Karpas-422 (cell line): ENCODE measurements at regions not wholly inside any gene's neighbourhood (a gene's known extent, or its start where the extent isn't known, plus 50 kb on each side); places are given as distances from the start of the nearest gene placed in this dataset.

Experiments
- DNase-seq: peaks from one replicate; pipeline ENCODE4 v3.0.0-alpha.2; 2015
- H2AFZ ChIP-seq: fragments of 200-600 bp; sonication (generic); 2 replicates; pipeline ENCODE4 v1.6.1; 2014; ENCODE audit warnings: antibody characterized with exemption, low read length, mixed read lengths
- H3K27ac ChIP-seq: fragments of 200-600 bp; sonication (generic); 2 replicates; pipeline ENCODE4 v1.5.1; 2014; ENCODE audit warnings: mild to moderate bottlenecking, low read length, moderate library complexity
- H3K27me3 ChIP-seq: fragments of 200-600 bp; sonication (generic); 2 replicates; pipeline ENCODE4 v1.6.1; 2014; ENCODE audit warnings: low read length, mixed read lengths
- H3K36me3 ChIP-seq: fragments of 200-600 bp; sonication (generic); 2 replicates; pipeline ENCODE4 v1.6.1; 2014; ENCODE audit warnings: low read length, mixed read lengths; ENCODE audit not compliant: insufficient read depth
- H3K4me1 ChIP-seq: fragments of 200-600 bp; sonication (generic); 2 replicates; pipeline ENCODE4 v1.6.1; 2014; ENCODE audit warnings: mild to moderate bottlenecking, low read length, mixed read lengths
- H3K4me2 ChIP-seq: fragments of 200-600 bp; sonication (generic); 2 replicates; pipeline ENCODE4 v1.6.1; 2014; ENCODE audit warnings: low read length, low read depth, mild to moderate bottlenecking; ENCODE audit not compliant: poor library complexity, severe bottlenecking
- H3K4me3 ChIP-seq: fragments of 200-600 bp; sonication (generic); 2 replicates; pipeline ENCODE4 v1.5.1; 2014; ENCODE audit warnings: mild to moderate bottlenecking, antibody characterized with exemption, low read length, mixed read lengths
- H3K79me2 ChIP-seq: fragments of 200-600 bp; sonication (generic); 2 replicates; pipeline ENCODE4 v1.6.1; 2014; ENCODE audit warnings: mild to moderate bottlenecking, low read length, mixed read lengths
- H3K9ac ChIP-seq: fragments of 200-600 bp; sonication (generic); 2 replicates; pipeline ENCODE4 v1.6.0; 2014; ENCODE audit warnings: low read length
- H3K9me2 ChIP-seq: fragments of 200-600 bp; sonication (generic), shearing (Covaris generic); replicated peaks from 2 replicates; pipeline ENCODE4 v1.6.0; 2014; ENCODE audit warnings: mild to moderate bottlenecking, low read length, moderate library complexity; ENCODE audit not compliant: insufficient read depth
- H3K9me3 ChIP-seq: fragments of 300-700, 200-600 bp; sonication (generic); 2 replicates; pipeline ENCODE4 v1.6.1; 2014; ENCODE audit warnings: low read length, mixed read lengths
- H4K20me1 ChIP-seq: fragments of 200-600 bp; sonication (generic); 2 replicates; pipeline ENCODE4 v1.6.1; 2014; ENCODE audit warnings: mild to moderate bottlenecking, antibody characterized with exemption, low read length, low read depth; ENCODE audit not compliant: insufficient read depth

GRCh38 chr3:10602769-10603768 lies 97.7 kb upstream of the ATP2B2 start:
- Histone ChIP-seq H3K27ac (peak overlapping the region; percentile 98), H3K9ac (peak overlapping the region; percentile 68), H3K4me2 (peak overlapping the region; percentile 81), H3K9me2 (no peaks in the 10 kb centered on the region), H2AFZ (no peak overlapping the region), H3K27me3 (no peaks in the 10 kb centered on the region; the same call in 1 of the 2 replicates), H3K79me2 (no peaks in the 10 kb centered on the region), H3K9me3 (no peaks in the 10 kb centered on the region), H3K4me1 (peaks cover 63% of the 10 kb centered on the region), H3K4me3 (peak overlapping the region; percentile 57), H3K36me3 (no peaks in the 10 kb centered on the region), H4K20me1 (no peaks in the 10 kb centered on the region)
- peak; percentile 95 for DNase-seq

- DNase-seq: no peak
- H3K36me3 ChIP-seq: no peaks in the 10 kb centered on the region
- H3K27me3 ChIP-seq: no peaks in the 10 kb centered on the region; the same call in 1 of the 2 replicates
- no peak overlapping the region for H3K4me2 ChIP-seq
- H3K4me1 ChIP-seq: peaks cover 13% of the 10 kb centered on the region
- H3K4me3 ChIP-seq: no peak overlapping the region
- no peaks in the 10 kb centered on the region for H3K79me2 ChIP-seq
- H3K9me3 ChIP-seq: peaks cover 10% of the 10 kb centered on the region; the same call in 1 of the 2 replicates
- no peak overlapping the region for H3K9ac ChIP-seq
- H4K20me1 ChIP-seq: no peaks in the 10 kb centered on the region
- no peak overlapping the region for H3K27ac ChIP-seq
- no peaks in the 10 kb centered on the region for H3K9me2 ChIP-seq
- no peak overlapping the region for H2AFZ ChIP-seq
Measured at GRCh38 chr3:10609134-10609533, 103.7 kb upstream of the ATP2B2 start.

GRCh38 chr3:10614168-10614567 lies 108.8 kb upstream of the ATP2B2 start:
- no peaks in the 10 kb centered on the region for H4K20me1 ChIP-seq
- no peaks in the 10 kb centered on the region for H3K9me2 ChIP-seq
- DNase-seq: no peak
- H3K9ac ChIP-seq: no peak overlapping the region
- H3K36me3 ChIP-seq: no peaks in the 10 kb centered on the region
- no peaks in the 10 kb centered on the region; the same call in 1 of the 2 replicates for H3K27me3 ChIP-seq
- no peak overlapping the region for H2AFZ ChIP-seq
- H3K4me2 ChIP-seq: no peak overlapping the region
- H3K9me3 ChIP-seq: peaks cover 10% of the 10 kb centered on the region; the same call in 1 of the 2 replicates
- no peaks in the 10 kb centered on the region for H3K79me2 ChIP-seq
- H3K4me1 ChIP-seq: peaks cover 18% of the 10 kb centered on the region
- H3K4me3 ChIP-seq: no peak overlapping the region
- no peak overlapping the region for H3K27ac ChIP-seq

GRCh38 chr3:10615715-10616114 lies 110.3 kb upstream of the ATP2B2 start:
- Histone ChIP-seq H2AFZ (no peak overlapping the region), H3K4me3 (no peak overlapping the region), H3K9me3 (peaks cover 10% of the 10 kb centered on the region; the same call in 1 of the 2 replicates), H3K27ac (no peak overlapping the region), H3K9me2 (no peaks in the 10 kb centered on the region), H3K36me3 (no peaks in the 10 kb centered on the region), H3K79me2 (no peaks in the 10 kb centered on the region), H3K4me1 (peaks cover 33% of the 10 kb centered on the region), H4K20me1 (no peaks in the 10 kb centered on the region), H3K4me2 (no peak overlapping the region), H3K9ac (no peak overlapping the region), H3K27me3 (no peaks in the 10 kb centered on the region; the same call in 1 of the 2 replicates)
- no peak for DNase-seq

- H3K9ac ChIP-seq: no peak overlapping the region
- DNase-seq: no peak
- no peak overlapping the region for H3K4me3 ChIP-seq
- H3K27ac ChIP-seq: no peak overlapping the region
- no peaks in the 10 kb centered on the region for H3K79me2 ChIP-seq
- H3K4me2 ChIP-seq: no peak overlapping the region
- no peaks in the 10 kb centered on the region; the same call in 1 of the 2 replicates for H3K27me3 ChIP-seq
- H3K36me3 ChIP-seq: no peaks in the 10 kb centered on the region
- no peak overlapping the region for H2AFZ ChIP-seq
- no peaks in the 10 kb centered on the region for H3K9me2 ChIP-seq
- peaks cover 10% of the 10 kb centered on the region; the same call in 1 of the 2 replicates for H3K9me3 ChIP-seq
- H4K20me1 ChIP-seq: no peaks in the 10 kb centered on the region
- peaks cover 35% of the 10 kb centered on the region for H3K4me1 ChIP-seq
Measured at GRCh38 chr3:10616321-10616720, 110.9 kb upstream of the ATP2B2 start.

- H3K79me2 ChIP-seq: no peaks in the 10 kb centered on the region
Measured at GRCh38 chr3:10619989-10620832, 114.8 kb upstream of the ATP2B2 start.

GRCh38 chr3:10620833-10621082 lies 115.4 kb upstream of the ATP2B2 start:
- H3K36me3 ChIP-seq: no peaks in the 10 kb centered on the region
- no peak overlapping the region for H3K9ac ChIP-seq
- H4K20me1 ChIP-seq: no peaks in the 10 kb centered on the region
- no peak overlapping the region for H2AFZ ChIP-seq
- no peaks in the 10 kb centered on the region for H3K9me3 ChIP-seq
- H3K27ac ChIP-seq: no peak overlapping the region
- H3K9me2 ChIP-seq: no peaks in the 10 kb centered on the region
- H3K4me3 ChIP-seq: no peak overlapping the region
- H3K27me3 ChIP-seq: no peaks in the 10 kb centered on the region
- peaks cover 40% of the 10 kb centered on the region for H3K4me1 ChIP-seq
- no peak overlapping the region for H3K4me2 ChIP-seq
- no peaks in the 10 kb centered on the region for H3K79me2 ChIP-seq
- DNase-seq: no peak

More at GRCh38 chr3:10619989-10620832, 114.8 kb upstream of the ATP2B2 start:
- Histone ChIP-seq H3K27me3 (no peaks in the 10 kb centered on the region; the same call in 1 of the 2 replicates), H3K4me2 (peak overlapping the region; percentile 39), H3K9me2 (no peaks in the 10 kb centered on the region), H3K36me3 (no peaks in the 10 kb centered on the region), H2AFZ (no peak overlapping the region), H3K9ac (no peak overlapping the region), H4K20me1 (no peaks in the 10 kb centered on the region), H3K4me3 (no peak overlapping the region), H3K9me3 (no peaks in the 10 kb centered on the region; the same call in 1 of the 2 replicates), H3K4me1 (peaks cover 35% of the 10 kb centered on the region), H3K27ac (no peak overlapping the region)
- DNase-seq: peak; percentile 60
